Mucosa of rectum (tissue), 2 donors: ENCODE measurements at regions not wholly inside any gene's neighbourhood (a gene's known extent, or its start where the extent isn't known, plus 50 kb on each side); places are given as distances from the start of the nearest gene placed in this dataset.

Experiments
- H3K27ac ChIP-seq, 2 donors: one replicate each; pipeline ENCODE4 v1.7.0; 2013; ENCODE audit warnings: inconsistent platforms in 2 of 2, low read depth in 2 of 2, low read length in 2 of 2
- H3K27me3 ChIP-seq, 2 donors: one replicate each; pipeline ENCODE4 v1.7.0; 2013; ENCODE audit warnings: low read length in 2 of 2; ENCODE audit not compliant: control insufficient read depth in 2 of 2, insufficient read depth in 2 of 2
- H3K36me3 ChIP-seq, 2 donors: one replicate each; pipeline ENCODE4 v1.7.0; 2013; ENCODE audit warnings: low read length in 2 of 2; ENCODE audit not compliant: control insufficient read depth in 2 of 2, insufficient read depth in 2 of 2
- H3K4me1 ChIP-seq, 2 donors: one replicate each; pipeline ENCODE4 v1.7.0; 2013; ENCODE audit warnings: low read length in 2 of 2, mild to moderate bottlenecking in 1 of 2; ENCODE audit not compliant: control insufficient read depth in 2 of 2, insufficient read depth in 2 of 2
- H3K4me3 ChIP-seq, 2 donors: one replicate each; pipeline ENCODE4 v1.7.0; 2013; ENCODE audit warnings: low read length in 2 of 2
- H3K9ac ChIP-seq, 2 donors: one replicate each; pipeline ENCODE4 v1.7.0; 2013; ENCODE audit warnings: low read length in 2 of 2, low read depth in 1 of 2, mild to moderate bottlenecking in 1 of 2
- H3K9me3 ChIP-seq, 2 donors: one replicate each; pipeline ENCODE4 v1.7.0; 2013; ENCODE audit warnings: low read length in 2 of 2; ENCODE audit not compliant: control insufficient read depth in 2 of 2
- donor health status: healthy.
- donor health status: Normal muscosa, but diverticular disease.

DNA sequence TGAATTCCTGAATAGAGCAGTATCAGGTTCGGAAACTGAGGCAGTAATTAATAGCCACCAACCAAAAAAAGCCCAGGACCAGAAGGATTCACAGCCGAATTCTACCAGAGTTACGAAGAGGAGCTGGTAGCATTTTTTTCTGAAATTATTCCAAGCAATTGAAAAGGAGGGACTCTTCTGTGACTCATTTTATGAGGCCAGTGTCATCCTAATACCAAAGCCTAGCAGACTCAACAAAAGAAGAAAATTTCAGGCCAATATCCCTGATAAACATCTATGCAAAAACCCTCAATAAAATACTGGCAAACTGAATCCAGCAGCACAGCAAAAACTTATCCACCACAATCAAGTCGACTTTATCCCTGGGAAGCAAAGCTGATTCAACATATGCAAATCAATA, 202.3 kb upstream of the SLC16A7 start:
- no peak overlapping the region for H3K9ac ChIP-seq
- no peaks in the 10 kb centered on the region for H3K27me3 ChIP-seq
- H3K4me3 ChIP-seq, result no peak overlapping the region
- no peak overlapping the region for H3K27ac ChIP-seq
- no peaks in the 10 kb centered on the region for H3K4me1 ChIP-seq
- H3K36me3 ChIP-seq, result no peaks in the 10 kb centered on the region
- H3K9me3 ChIP-seq, result no peaks in the 10 kb centered on the region

DNA sequence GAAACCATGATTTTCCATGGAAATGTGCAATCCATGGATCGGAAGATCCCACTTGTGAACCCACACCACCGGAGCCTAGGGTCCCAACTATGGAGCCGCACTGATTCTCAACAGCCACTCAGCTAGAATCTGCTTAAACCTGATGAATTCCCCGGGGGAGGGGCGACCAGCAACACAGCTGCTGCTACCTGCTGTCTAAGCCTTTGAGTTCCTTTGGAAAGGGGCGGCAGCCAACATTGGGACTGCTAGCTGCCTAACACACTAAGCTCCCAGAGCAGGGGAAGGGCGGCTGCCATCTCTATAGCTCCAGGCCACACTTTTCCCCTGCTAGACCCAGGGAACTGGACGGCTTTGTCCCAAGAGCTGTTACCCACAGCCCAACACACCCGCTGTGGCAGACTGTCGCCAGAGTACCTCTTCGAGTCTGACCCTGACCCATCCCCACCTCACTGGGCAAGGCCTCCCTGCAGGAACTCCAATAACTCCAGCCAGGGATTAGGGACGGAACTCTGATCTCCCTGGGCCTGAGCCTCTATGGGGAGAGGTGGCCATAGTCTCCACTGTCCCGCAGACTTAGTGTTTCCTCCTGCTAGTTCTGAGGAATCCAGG, 205.8 kb upstream of the SLC16A7 start:
- H3K27ac ChIP-seq, result no peak overlapping the region
- H3K4me1 ChIP-seq, result peaks cover 0 to 3% of the 10 kb centered on the region in 2 donors
- H3K4me3 ChIP-seq, result no peak overlapping the region
- H3K27me3 ChIP-seq, result no peaks in the 10 kb centered on the region
- no peak overlapping the region for H3K9ac ChIP-seq
- H3K36me3 ChIP-seq, result no peaks in the 10 kb centered on the region
- no peaks in the 10 kb centered on the region for H3K9me3 ChIP-seq

DNA sequence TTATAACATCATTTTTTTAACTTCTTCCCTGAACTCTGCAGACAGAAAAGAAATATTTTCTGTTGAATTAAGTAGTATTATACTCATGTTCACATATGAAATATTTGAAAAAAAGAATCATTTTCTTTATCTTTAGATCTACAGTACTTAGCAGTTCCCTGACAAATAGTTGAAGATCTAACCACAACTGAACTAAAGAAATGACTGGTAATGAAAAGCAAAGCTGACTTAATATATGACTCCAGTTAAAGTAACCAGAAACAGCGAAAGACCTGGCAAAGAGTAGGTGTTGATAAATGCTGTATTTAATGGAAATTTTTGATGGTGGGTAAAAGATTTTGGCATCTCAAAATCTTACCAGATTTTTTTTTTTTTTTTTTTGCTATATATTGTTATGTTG, 207.1 kb upstream of the SLC16A7 start:
- Histone ChIP-seq H3K27me3 (no peaks in the 10 kb centered on the region), H3K9me3 (no peaks in the 10 kb centered on the region), H3K9ac (no peak overlapping the region), H3K4me1 (peaks cover 0 to 3% of the 10 kb centered on the region in 2 donors), H3K4me3 (no peak overlapping the region), H3K36me3 (no peaks in the 10 kb centered on the region), H3K27ac (no peak overlapping the region)

DNA sequence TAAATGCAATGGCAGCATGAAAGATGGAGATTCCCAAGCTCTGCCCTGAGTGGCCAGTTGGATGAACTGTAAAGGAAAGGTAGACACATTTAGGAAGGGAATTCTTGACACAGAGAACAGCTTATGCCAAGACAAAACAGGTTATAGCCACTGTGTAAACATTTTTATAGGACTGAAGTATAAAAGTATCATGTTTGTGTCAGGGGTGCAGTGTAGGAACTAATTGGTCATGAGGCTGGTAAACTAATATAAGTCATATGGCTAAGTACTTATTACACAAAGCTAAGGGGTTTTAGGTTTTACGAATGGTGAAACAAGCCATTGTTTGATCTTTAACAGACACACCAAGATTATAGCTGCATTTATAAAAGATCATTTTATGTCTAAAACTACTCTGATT, 207.7 kb upstream of the SLC16A7 start:
- Histone ChIP-seq H3K27me3 (no peaks in the 10 kb centered on the region), H3K9ac (no peak overlapping the region), H3K36me3 (no peaks in the 10 kb centered on the region), H3K27ac (no peak overlapping the region), H3K9me3 (no peaks in the 10 kb centered on the region), H3K4me3 (no peak overlapping the region), H3K4me1 (peaks cover 0 to 3% of the 10 kb centered on the region in 2 donors)

DNA sequence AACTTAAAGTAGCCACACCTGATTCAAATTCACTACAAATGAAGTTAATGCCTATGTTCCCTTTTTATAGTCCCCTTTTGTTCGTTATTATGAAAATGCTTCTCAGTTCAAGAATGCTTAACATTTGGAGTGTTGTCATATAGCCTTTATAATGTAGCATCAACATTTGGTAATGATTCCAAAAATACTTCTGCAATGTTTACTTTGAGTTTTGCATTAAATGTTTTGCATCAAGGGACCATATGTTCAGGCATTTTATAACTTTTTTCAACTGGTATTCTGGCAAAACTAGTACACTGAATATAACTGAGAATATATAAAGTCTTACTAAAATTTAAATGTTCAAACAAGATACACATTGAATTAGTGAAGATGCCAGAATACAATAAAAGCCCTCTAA, 209.6 kb upstream of the SLC16A7 start:
- H3K9me3 ChIP-seq, result no peaks in the 10 kb centered on the region
- H3K36me3 ChIP-seq, result no peaks in the 10 kb centered on the region
- no peaks in the 10 kb centered on the region for H3K27me3 ChIP-seq
- H3K4me1 ChIP-seq, result peaks cover 3 to 4% of the 10 kb centered on the region in 2 donors
- no peak overlapping the region for H3K4me3 ChIP-seq
- H3K9ac ChIP-seq, result no peak overlapping the region
- H3K27ac ChIP-seq, result no peak overlapping the region

DNA sequence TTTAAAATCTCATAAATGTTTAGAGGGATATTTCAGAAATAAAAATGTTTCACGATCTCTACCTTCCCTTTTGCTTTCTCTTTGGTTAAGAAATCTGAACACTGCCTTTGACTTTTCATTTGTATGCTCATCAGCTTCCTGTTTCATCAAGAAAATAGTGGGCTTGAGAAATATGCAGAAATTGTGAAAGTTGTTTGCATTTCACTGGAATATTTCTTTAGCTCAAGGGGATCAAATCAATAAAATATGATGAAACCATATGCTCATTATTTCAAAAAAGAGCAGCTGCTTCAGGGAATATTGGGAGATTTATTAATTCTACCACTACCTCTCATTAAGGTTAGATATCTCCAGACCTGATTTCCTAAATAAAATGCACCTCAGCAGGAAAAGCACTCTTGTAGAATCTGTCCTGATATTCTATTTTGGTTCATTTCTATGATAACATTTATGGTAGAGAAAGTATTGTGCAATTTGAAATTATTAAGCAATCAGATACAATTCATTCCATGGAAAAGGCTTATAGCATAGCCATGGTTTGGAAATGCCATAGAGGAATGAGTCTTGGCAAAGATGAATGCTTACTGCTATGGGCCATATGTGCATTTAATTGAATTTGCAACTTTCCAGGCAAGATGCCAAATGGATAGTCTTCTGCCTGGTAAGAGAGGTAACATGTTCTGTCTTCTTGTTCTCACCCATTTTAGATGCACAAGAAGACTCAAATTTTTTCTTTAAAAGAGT, 212.6 kb upstream of the SLC16A7 start:
- peaks cover 3 to 4% of the 10 kb centered on the region in 2 donors for H3K4me1 ChIP-seq
- H3K9me3 ChIP-seq, result no peaks in the 10 kb centered on the region
- H3K27me3 ChIP-seq, result no peaks in the 10 kb centered on the region
- no peak overlapping the region for H3K4me3 ChIP-seq
- no peaks in the 10 kb centered on the region for H3K36me3 ChIP-seq
- H3K9ac ChIP-seq, result no peak overlapping the region
- no peak overlapping the region for H3K27ac ChIP-seq

DNA sequence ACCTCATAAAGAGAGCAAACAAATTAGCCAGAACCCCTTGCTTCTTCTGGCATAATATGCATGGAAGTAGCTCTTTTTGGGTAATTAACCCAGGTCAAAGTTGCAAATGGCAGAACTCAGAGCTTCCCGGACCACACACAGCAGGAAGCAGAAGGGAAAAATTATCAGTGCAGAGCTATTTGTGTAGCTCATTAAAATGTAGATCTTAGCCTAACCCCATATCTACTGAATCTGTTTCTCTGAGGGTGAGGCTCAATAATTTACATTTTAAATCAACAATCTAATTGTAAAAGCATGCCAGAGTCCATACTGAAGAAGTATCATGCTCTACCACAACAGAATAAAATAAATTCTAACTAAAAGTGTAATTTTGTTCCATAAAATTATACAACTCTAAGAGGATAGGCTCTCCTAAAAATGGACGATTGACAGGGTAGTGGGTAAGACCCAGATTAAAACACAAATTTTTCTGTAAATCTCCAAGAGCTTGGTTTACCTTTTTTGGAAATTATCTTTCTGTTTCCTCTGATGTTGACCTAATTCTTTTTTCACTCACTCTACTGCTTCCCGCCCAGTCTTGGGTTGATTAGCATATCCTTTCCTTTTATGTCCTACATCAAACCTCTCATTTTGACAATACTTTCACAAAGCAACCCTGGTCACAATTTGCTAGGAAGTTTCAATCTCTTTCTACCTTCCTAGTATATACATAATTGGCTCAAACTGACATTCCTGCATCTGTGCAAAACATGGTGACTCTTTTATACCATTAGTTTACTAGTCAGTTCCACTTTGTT, 213.3 kb upstream of the SLC16A7 start:
- Histone ChIP-seq H3K27me3 (no peaks in the 10 kb centered on the region), H3K27ac (no peak overlapping the region)

DNA sequence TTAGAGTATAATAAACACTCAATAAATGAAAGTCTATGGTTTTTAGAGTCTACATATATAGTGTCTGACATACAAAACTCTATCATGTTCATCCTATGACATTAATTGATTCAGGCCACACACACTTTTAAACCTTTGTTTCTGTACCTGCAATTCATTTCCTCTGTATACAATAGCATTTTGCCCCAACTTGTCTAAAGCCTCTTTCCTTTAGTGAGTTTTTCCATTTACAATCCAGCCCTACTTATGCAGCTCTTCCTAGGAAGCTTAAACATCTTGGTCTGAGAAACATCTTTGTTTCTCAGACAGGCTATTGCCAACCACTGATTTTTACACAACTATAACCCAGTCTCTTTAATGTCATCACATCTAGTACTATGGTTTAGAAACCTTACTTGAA, 214.7 kb upstream of the SLC16A7 start:
- no peaks in the 10 kb centered on the region for H3K36me3 ChIP-seq
- no peak overlapping the region for H3K27ac ChIP-seq
- H3K4me3 ChIP-seq, result no peak overlapping the region
- H3K27me3 ChIP-seq, result no peaks in the 10 kb centered on the region
- H3K4me1 ChIP-seq, result peaks cover 0 to 4% of the 10 kb centered on the region in 2 donors
- no peak overlapping the region for H3K9ac ChIP-seq
- no peaks in the 10 kb centered on the region for H3K9me3 ChIP-seq

More for the DNA sequence above, 213.3 kb upstream of the SLC16A7 start:
- Histone ChIP-seq H3K9ac (no peak overlapping the region), H3K4me1 (peaks cover 0 to 4% of the 10 kb centered on the region in 2 donors), H3K9me3 (no peaks in the 10 kb centered on the region), H3K36me3 (no peaks in the 10 kb centered on the region), H3K4me3 (no peak overlapping the region)

DNA sequence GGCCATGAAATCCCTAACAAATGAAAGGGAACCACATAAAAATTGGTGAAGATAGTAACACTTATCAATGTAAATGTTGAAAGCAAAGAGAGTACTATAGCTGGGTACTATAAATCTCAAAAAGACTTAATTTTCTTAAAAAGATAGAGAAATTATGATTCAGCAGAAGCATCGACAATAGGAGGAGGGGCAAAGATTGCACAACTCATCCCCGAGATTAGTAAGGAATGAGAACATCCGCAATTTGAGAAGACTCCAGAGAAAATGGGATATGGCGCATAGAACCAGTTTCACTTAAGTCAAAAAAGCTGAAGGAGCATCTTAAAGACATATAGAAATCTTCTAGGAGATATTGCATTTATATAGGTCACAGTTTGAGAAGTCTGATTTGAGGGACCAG, 220.2 kb upstream of the SLC16A7 start:
- H3K4me3 ChIP-seq, result no peak overlapping the region
- H3K27me3 ChIP-seq, result no peaks in the 10 kb centered on the region
- H3K36me3 ChIP-seq, result no peaks in the 10 kb centered on the region
- no peaks in the 10 kb centered on the region for H3K9me3 ChIP-seq
- no peak overlapping the region for H3K27ac ChIP-seq
- H3K4me1 ChIP-seq, result no peaks in the 10 kb centered on the region
- no peak overlapping the region for H3K9ac ChIP-seq

DNA sequence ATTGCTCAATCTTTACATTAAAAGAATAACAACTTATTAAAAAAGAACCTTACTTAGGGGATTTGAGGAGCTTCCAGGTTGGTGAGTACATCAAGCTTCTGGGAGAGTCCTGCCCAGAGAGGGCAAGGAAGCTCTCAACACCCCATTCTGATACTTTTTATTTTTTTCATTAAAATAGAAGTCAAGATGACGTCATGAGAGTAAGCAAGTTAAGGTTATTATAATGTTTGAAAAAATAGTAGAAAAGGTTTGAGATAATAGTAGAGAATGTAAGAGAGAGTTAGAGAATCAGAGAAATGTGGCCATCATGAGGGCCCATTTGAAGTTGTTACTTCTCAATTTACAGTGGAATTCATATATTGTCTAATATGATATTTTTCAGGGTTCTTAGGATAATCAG, 221.0 kb upstream of the SLC16A7 start:
- no peaks in the 10 kb centered on the region for H3K36me3 ChIP-seq
- H3K9ac ChIP-seq, result no peak overlapping the region
- H3K27ac ChIP-seq, result no peak overlapping the region
- no peaks in the 10 kb centered on the region for H3K4me1 ChIP-seq
- H3K27me3 ChIP-seq, result no peaks in the 10 kb centered on the region
- H3K4me3 ChIP-seq, result no peak overlapping the region
- H3K9me3 ChIP-seq, result no peaks in the 10 kb centered on the region
